Transverse colon (tissue), 4 donors: ENCODE measurements at regions not wholly inside any gene's neighbourhood (a gene's known extent, or its start where the extent isn't known, plus 50 kb on each side); places are given as distances from the start of the nearest gene placed in this dataset.
"Not testable (repeated sequence)": the region's sequence is repeated elsewhere in the genome, so short reads cannot be mapped to it uniquely, and the experiment has no call there.

Experiments used
- POLR2A ChIP-seq: fragments of 450-650 bp; IDR thresholded peaks from one replicate; pipeline ENCODE4 v1.6.1; 2016; ENCODE audit warnings: antibody characterized with exemption, mild to moderate bottlenecking, moderate library complexity
- POLR2AphosphoS5 ChIP-seq, 3 donors: sonication (generic); formaldehyde crosslinking; IDR thresholded peaks; one replicate each; pipeline ENCODE4 v1.6.1; 2016; ENCODE audit warnings: antibody characterized with exemption in 3 of 3
- TF ChIP-seq, protein P1 (sequence below), 5 experiments: fragments of 200-600 bp in 3 of 5; fragments of 450-650 bp in 2 of 5; sonication (generic) in 3 of 5; IDR thresholded peaks; 1 replicate in 2 of 5; 2 replicates in 3 of 5; pipeline ENCODE4 v1.5.1; 2016 to 2017; ENCODE audit warnings: antibody characterized with exemption in 5 of 5, inconsistent platforms in 3 of 5, mild to moderate bottlenecking in 2 of 5, moderate library complexity in 1 of 5

DNA sequence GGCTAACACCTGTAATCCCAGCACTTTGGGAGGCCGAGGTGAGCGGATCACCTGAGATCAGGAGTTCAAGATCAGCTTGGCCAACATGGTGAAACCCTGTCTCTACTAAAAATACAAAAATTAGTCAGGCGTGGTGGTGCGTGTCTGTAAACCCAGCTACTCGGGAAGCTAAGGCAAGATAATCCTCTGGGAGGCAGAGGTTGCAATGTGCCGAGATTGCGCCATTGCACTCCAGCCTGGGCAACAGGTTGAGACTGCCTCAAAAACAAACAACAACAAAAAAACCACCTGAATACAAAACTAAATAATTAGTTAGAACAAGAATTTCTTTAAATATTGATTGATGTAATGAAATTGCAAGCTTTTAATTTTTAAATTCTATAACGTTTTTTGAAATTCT, 139.0 kb downstream of the THBS2 start:
- TF ChIP-seq POLR2A; POLR2AphosphoS5 (IDR thresholded peaks at IDR 0.05): not testable (repeated sequence)
- TF ChIP-seq, protein P1, sequence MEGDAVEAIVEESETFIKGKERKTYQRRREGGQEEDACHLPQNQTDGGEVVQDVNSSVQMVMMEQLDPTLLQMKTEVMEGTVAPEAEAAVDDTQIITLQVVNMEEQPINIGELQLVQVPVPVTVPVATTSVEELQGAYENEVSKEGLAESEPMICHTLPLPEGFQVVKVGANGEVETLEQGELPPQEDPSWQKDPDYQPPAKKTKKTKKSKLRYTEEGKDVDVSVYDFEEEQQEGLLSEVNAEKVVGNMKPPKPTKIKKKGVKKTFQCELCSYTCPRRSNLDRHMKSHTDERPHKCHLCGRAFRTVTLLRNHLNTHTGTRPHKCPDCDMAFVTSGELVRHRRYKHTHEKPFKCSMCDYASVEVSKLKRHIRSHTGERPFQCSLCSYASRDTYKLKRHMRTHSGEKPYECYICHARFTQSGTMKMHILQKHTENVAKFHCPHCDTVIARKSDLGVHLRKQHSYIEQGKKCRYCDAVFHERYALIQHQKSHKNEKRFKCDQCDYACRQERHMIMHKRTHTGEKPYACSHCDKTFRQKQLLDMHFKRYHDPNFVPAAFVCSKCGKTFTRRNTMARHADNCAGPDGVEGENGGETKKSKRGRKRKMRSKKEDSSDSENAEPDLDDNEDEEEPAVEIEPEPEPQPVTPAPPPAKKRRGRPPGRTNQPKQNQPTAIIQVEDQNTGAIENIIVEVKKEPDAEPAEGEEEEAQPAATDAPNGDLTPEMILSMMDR (IDR thresholded peaks at IDR 0.05) = not testable (repeated sequence)
